GM03348 (cell line): ENCODE measurements at regions not wholly inside any gene's neighbourhood (a gene's known extent, or its start where the extent isn't known, plus 50 kb on each side); places are given as distances from the start of the nearest gene placed in this dataset.
A peak's percentile ranks its signal among the peaks of the same experiment; 100 is the strongest.

Experiments
- DNase-seq: peaks from one replicate; pipeline ENCODE4 v3.0.0; 2012; ENCODE audit warnings: low spot score

- DNase-seq, result no peak
Observed at GRCh38 chr9:118306801-118307200, 602.6 kb downstream of the TLR4 start.

DNA sequence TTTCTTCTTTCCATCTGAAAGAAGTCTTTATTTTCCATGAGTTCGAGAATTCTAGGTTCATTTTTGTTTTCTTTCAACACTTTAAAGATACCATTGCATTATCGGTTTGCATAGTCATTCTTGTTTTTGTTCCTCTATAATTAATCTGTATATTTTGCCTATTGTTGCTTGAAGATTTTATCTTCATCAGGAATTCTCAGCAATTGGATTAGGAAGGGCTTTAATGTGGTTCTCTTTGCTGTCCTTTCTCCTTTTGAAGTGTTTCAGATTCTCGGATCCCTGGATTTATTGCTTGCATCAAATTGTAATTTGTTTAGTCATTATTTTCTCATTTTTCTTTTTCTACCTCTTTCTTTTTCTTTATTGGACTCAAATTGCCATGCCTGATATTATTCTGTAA, 609.8 kb downstream of the TLR4 start:
- DNase-seq, result no peak

DNA sequence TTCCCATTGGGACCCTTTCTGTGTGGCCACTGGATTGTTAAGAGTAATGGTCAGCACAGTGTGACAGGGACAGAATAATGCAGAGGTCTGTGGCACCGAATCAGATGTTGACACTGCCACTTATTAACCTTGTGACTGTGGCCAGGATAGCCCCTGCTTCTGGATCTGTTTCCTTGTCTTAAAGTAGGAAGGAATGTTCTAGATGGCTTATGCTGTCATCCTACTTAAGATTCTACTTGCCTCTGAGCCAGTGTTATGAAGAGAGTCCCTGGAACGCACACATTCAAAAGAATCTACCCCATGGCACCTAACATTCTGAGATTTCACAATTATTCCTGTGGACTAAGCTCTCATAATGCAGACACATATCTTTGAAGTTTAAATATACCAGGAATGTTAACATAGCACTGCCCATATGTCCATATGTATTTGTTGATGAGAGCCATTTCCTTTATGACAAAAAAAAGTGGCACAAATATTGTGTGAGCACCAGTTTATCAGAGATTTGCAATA, 612.7 kb downstream of the TLR4 start:
- no peak for DNase-seq

GRCh38 chr9:118318770-118319431, 614.7 kb downstream of the TLR4 start:
- DNase-seq, result no peak

DNA sequence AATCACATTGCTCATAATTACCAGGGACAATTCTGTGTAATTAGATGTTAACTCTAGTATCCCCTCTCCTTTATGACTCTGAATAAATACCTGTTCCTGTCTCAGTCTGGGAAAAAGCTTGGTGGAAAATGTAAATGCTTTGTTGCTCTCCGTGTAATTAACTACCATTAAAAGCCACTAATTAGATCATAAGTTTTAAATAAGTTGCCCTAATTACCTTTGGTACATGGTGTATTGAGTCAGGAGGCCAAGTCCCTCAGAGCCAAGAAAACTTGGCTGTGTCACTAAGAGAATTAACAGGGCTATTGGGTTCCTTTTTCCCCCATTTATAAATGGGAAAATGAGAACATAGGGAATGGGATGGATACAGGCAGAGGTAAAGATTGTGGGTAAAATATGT, 617.6 kb downstream of the TLR4 start:
- no peak for DNase-seq

DNA sequence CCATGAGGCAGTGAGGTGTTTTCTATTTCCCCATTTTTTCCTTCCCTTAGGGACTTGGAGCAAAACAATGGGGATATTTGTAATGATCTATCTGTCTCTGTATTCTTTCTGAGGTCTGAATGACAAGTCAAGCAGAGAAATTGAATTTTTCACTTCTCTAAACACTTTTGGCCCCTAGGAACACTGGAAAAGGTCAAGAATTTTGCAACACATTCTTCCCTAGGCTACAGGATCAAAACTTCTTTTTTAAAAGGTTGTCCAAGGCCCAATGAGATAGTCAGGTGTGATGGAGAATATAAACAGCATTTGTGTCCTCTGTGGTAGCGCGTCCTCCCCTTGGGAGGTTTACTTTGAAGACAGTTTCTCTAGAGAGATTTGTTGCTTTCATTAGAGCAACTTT, 620.5 kb downstream of the TLR4 start:
- DNase-seq, result no peak

- DNase-seq, result no peak
Observed at GRCh38 chr9:118325757-118326156, 621.6 kb downstream of the TLR4 start.

DNA sequence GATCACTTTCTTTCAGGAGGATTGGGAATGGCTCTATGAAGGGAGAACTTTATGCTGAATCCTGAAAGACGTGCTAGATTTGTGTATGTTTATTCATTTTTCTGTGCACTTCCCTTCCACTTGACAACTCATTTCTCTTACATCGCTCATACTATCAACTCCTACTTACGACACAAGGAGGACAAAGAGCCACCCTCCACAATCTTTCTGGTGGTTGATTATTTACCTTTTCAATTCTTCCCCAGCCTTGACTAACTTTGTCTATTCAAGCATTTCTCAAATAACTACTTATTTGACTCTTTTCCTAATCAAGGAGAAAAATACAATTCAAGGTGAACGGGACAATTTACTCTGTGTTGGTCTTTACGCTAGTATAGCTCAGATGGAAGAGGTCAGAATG, 622.1 kb downstream of the TLR4 start:
- DNase-seq, result no peak

DNA sequence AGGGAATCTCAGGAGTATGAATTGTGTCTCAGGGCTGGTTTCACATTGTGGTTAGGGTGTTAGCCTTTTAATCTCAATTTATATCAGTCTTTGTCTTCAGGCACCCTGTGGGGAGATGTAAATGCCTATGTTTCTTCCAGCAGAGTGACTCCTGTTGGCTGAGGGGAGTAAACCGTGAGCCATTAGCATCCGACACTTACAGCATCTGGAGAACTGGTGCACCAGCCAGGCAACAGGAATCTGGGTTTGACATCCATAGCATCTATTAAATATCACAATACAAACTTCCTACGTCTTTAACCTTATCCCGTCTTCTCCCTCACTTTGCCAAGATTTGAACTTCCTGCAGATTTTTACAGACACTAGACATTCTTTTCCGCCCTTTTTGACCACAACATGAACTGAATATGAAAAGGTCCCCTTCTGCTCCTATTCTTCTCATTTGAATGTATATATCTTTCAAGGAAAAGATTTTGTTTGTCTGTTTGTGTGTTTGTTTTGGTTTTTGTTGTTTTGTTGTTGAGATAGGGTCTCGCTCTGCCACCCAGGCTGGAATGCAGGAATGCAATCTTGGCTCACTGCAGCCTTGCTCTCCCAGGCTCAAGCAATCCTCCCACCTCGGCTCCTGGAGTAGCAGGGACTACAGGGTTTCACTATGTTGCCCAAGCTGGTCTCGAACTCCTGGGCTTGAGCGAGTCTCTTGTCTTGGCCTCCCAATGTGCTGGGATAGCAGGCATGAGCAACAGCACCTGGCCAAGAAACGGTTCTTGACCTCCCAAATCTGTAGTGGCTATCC, 626.2 kb downstream of the TLR4 start:
- no peak for DNase-seq

GRCh38 chr9:118331622-118332045, 627.4 kb downstream of the TLR4 start:
- DNase-seq, result peak; percentile 45

DNA sequence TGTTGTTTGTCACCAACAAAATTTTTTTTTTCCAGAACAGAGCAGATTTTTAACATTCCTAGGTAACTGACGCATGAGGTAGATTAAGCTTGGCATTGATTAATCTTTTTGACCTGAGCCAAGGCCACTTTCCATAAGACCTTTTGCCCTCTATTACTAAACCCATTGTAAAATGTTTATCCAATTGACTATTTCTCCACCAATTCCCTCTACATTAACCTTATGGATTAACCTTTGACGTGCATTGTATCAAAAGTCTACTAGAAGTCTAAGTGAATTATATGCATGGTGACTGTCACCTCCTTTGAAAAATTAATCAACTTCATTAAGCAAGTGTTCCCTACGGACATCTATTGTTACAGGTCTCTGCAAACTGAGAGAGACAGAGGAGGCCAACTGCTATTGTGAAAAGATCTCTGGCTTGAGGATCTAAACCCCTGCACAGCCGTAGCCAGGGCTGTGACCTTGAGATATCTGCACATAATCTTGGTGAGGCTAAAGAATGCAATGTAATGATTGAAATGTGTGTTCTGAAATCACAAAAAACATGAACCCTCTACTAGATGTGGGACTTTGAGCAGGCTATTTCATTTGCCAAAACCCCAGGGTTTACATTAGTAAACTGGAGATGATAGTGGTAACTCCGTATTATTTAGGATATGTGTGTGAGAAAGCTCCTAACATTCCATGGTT, 632.2 kb downstream of the TLR4 start:
- no peak for DNase-seq

GRCh38 chr9:118336943-118337330, 632.7 kb downstream of the TLR4 start:
- no peak for DNase-seq

DNA sequence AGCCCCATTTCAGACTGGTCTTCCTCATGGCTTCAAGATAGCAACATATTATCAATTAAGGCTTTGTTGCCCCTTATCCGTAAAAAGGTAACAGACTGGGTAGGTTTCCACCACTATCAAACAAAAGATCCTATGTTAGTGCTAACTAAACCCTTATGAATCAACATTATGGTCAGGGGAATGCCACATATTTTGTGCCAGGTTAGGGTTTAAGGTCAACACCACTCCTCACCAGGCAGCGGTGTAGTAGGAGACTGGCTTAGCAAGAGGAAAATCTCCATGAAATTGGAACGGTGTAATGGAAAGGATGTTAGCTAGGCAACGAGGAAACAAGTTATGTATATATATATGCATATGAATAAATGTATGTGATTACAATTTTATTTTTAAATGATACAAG, 655.8 kb downstream of the TLR4 start:
- no peak for DNase-seq

DNA sequence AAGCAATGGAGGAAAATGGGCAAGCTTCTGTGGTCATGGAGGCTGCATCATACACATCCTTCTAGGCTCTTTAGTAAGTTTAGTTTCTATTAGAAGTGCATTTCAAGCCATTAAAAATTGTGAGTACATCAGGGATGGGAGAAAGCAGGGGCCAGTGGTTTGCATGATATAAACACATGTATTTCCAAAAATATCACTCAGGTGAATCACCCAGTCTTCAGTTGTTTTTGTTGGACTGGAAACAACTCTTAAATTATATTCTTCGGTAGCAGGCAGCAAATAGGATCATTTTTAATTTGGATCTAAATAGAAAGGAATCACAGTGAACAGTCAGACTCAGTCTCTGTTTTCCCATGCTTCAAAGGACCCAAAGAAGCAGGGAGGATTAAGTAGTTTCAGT, 657.9 kb downstream of the TLR4 start:
- no peak for DNase-seq

- DNase-seq, result peak; percentile 5
Observed at GRCh38 chr9:118362596-118362995, 658.4 kb downstream of the TLR4 start.

- no peak for DNase-seq
Observed at GRCh38 chr9:118364266-118365106, 660.3 kb downstream of the TLR4 start.

DNA sequence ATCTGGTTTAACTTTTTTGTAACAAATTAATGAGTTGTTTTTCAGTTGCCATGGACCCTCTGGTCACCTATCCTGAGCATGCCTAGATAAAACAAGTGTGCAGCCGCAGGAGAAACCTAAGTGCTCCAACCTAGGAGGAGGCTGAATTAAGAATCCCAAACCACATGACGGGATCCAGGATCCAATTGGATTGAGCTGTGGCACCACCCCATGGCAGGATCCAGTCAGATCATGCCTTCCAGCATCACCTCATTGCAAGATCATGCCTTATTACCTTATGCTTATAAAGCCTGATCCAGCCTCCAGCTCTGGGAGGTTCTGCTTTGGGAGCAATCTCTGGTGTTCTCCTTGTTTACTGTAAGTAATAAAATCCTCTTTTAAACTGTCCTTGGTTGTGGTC, 662.0 kb downstream of the TLR4 start:
- no peak for DNase-seq

DNA sequence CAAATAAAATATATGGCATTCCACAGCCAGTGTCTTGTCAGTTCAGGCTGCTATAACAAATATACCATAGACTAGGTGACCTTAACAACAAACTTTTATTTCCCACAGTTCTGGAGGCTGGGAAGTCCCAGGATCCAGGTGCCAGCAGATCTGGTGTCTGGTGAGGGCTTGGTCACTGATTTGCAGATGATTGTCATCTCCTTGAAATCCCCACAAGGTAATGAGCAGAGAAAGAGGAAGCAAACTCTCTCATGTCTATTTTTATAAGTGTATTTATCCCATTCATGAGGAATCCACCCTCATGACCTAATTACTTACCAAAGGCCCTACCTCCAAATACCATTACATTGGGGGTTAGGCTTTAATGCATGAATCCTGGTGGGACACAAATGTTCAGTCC, 663.2 kb downstream of the TLR4 start:
- DNase-seq, result no peak

- DNase-seq, result no peak
Observed at GRCh38 chr9:118384531-118385100, 680.4 kb downstream of the TLR4 start.

DNA sequence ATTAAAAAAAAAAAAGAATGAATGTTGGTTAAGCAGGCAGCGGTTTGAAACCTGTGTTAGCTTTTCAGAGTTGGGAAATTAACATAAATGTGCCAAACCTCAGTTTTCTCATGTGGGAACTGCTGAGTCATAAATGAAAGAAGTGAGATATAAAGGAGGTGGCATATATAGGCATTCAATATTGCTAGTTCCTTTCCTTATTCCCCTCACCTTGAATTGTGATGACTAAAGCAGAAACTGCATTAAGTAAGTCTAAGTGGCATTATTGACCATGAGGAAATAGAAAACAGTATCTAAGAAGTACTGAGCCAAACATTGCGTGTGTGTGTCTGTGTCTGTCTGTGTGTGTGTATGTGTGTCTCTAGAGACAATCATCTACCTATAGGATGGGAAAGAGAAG, 691.2 kb downstream of the TLR4 start:
- no peak for DNase-seq

- DNase-seq, result no peak
Observed at GRCh38 chr9:118401546-118401945, 697.3 kb downstream of the TLR4 start.

DNA sequence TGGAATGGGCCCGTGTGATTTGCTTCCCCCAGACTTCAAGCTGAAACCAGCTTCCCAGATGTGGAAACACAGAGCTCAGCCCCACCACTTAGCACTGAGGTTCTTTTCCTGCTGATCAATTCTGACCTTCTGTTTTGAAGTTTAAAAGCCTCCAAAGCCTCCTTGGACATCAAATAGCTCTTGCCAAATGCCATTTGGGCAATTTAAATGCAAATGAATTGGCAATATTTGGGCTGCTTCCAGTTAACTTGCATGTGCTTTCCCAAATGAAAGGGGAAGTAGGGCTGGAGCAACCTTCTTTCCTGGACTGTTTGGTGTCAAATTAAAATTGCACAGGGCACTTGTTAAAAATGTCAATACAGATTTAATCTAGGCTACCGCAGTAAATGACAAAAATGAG, 710.5 kb downstream of the TLR4 start:
- DNase-seq, result no peak
